Activated CD8-positive, alpha-beta T cell treated with anti-CD3 and anti-CD28 coated beads, Interleukin-2, amount 10 ng/mL, durations not matched to agents 7 days and 5 days (primary cell): ENCODE measurements at regions not wholly inside any gene's neighbourhood (a gene's known extent, or its start where the extent isn't known, plus 50 kb on each side); places are given as distances from the start of the nearest gene placed in this dataset.

Source experiments
- ATAC-seq: fragments of 150-1000 bp; cut with Tn5 transposase; one replicate; pipeline ENCODE4 v1.10.0; 2021; ENCODE audit warnings: moderate library complexity
- CTCF ChIA-PET: fragments of 350-600 bp; sonication (Branson Sonifier 250); formaldehyde crosslinking; loops from one replicate; lab custom pipeline; 2021; ENCODE audit warnings: antibody characterized with exemption; lab: Charles Lee
- POLR2A ChIA-PET: fragments of 350-600 bp; sonication (Branson Sonifier 250); formaldehyde crosslinking; loops from one replicate; lab custom pipeline; 2021; ENCODE audit warnings: antibody characterized with exemption; lab: Charles Lee
- DNase-seq: peaks from one replicate; pipeline ENCODE4 v3.0.0-alpha.2; 2020
- H3K27ac Mint-ChIP-seq: one replicate; pipeline ENCODE4 v1.8.0; 2021; ENCODE audit warnings: mild to moderate bottlenecking, mixed read lengths
- H3K27me3 Mint-ChIP-seq: one replicate; pipeline ENCODE4 v1.8.0; 2021; ENCODE audit warnings: low read depth, mixed read lengths
- H3K36me3 Mint-ChIP-seq: one replicate; pipeline ENCODE4 v1.8.0; 2021; ENCODE audit warnings: low read depth, mixed read lengths
- H3K4me1 Mint-ChIP-seq: one replicate; pipeline ENCODE4 v1.8.0; 2021; ENCODE audit warnings: low read depth, mixed read lengths
- H3K4me3 Mint-ChIP-seq: one replicate; pipeline ENCODE4 v1.8.0; 2021; ENCODE audit warnings: mild to moderate bottlenecking, mixed read lengths
- H3K9me3 Mint-ChIP-seq: one replicate; pipeline ENCODE4 v1.8.0; 2022; ENCODE audit warnings: mixed read lengths; ENCODE audit not compliant: insufficient read depth

- H3K9me3 Mint-ChIP-seq = no peaks in the 10 kb centered on the region
- peaks cover 21% of the 10 kb centered on the region for H3K4me1 Mint-ChIP-seq
- no peaks in the 10 kb centered on the region for H3K36me3 Mint-ChIP-seq
- H3K27me3 Mint-ChIP-seq = peaks cover 7% of the 10 kb centered on the region
- ChIA-PET POLR2A (no interaction called here), CTCF (interaction anchor here (0.6 kb wide), 1 partner anchor 653 kb away, joined by 3 read pairs; no protein-coding TSS in a partner anchor)
- ATAC-seq (peak; percentile 39), DNase-seq (peak; percentile 43)
- peak overlapping the region; percentile 74 for H3K27ac Mint-ChIP-seq
- no peak overlapping the region for H3K4me3 Mint-ChIP-seq
Measured at GRCh38 chr10:78541481-78542140, 507.9 kb downstream of the RPS24 start.

- Mint-ChIP-seq H3K4me1 (peaks cover 21% of the 10 kb centered on the region), H3K27ac (peak overlapping the region; percentile 74), H3K4me3 (no peak overlapping the region), H3K36me3 (no peaks in the 10 kb centered on the region), H3K27me3 (peaks cover 7% of the 10 kb centered on the region), H3K9me3 (no peaks in the 10 kb centered on the region)
- POLR2A ChIA-PET = no interaction called here
- ATAC-seq (no peak), DNase-seq (no peak)
- CTCF ChIA-PET = interaction anchor here (0.6 kb wide), 1 partner anchor 653 kb away, joined by 3 read pairs; no protein-coding TSS in a partner anchor
Measured at GRCh38 chr10:78542141-78542489, 508.5 kb downstream of the RPS24 start.

GRCh38 chr10:78542521-78542920, 508.9 kb downstream of the RPS24 start:
- Mint-ChIP-seq H3K27me3 (peaks cover 7% of the 10 kb centered on the region), H3K27ac (peak overlapping the region; percentile 74), H3K4me1 (peaks cover 21% of the 10 kb centered on the region), H3K9me3 (no peaks in the 10 kb centered on the region), H3K36me3 (no peaks in the 10 kb centered on the region), H3K4me3 (no peak overlapping the region)
- POLR2A ChIA-PET = no interaction called here
- DNase-seq = no peak
- no peak for ATAC-seq
- CTCF ChIA-PET = no interaction called here

- peaks cover 12% of the 10 kb centered on the region for H3K27me3 Mint-ChIP-seq
- no peak overlapping the region for H3K4me3 Mint-ChIP-seq
- H3K9me3 Mint-ChIP-seq = no peaks in the 10 kb centered on the region
- ChIA-PET POLR2A (no interaction called here), CTCF (no interaction called here)
- no peak overlapping the region for H3K27ac Mint-ChIP-seq
- H3K36me3 Mint-ChIP-seq = no peaks in the 10 kb centered on the region
- H3K4me1 Mint-ChIP-seq = peaks cover 21% of the 10 kb centered on the region
- no peak for DNase-seq
- no peak for ATAC-seq
Measured at GRCh38 chr10:78543031-78543748, 509.5 kb downstream of the RPS24 start.

GRCh38 chr10:78543749-78544362, 510.2 kb downstream of the RPS24 start:
- H3K27me3 Mint-ChIP-seq = peaks cover 14% of the 10 kb centered on the region
- H3K4me3 Mint-ChIP-seq = no peak overlapping the region
- peaks cover 21% of the 10 kb centered on the region for H3K4me1 Mint-ChIP-seq
- no peaks in the 10 kb centered on the region for H3K36me3 Mint-ChIP-seq
- no peaks in the 10 kb centered on the region for H3K9me3 Mint-ChIP-seq
- DNase-seq (no peak), ATAC-seq (no peak)
- CTCF ChIA-PET = no interaction called here
- POLR2A ChIA-PET = no interaction called here
- H3K27ac Mint-ChIP-seq = no peak overlapping the region

GRCh38 chr10:78544423-78545090, 510.9 kb downstream of the RPS24 start:
- H3K9me3 Mint-ChIP-seq = no peaks in the 10 kb centered on the region
- peaks cover 10% of the 10 kb centered on the region for H3K27me3 Mint-ChIP-seq
- ChIA-PET POLR2A (no interaction called here), CTCF (no interaction called here)
- ATAC-seq = no peak
- no peaks in the 10 kb centered on the region for H3K36me3 Mint-ChIP-seq
- DNase-seq = no peak
- H3K4me1 Mint-ChIP-seq = peaks cover 21% of the 10 kb centered on the region
- no peak overlapping the region for H3K4me3 Mint-ChIP-seq
- H3K27ac Mint-ChIP-seq = no peak overlapping the region

- H3K4me3 Mint-ChIP-seq = no peak overlapping the region
- CTCF ChIA-PET = no interaction called here
- H3K9me3 Mint-ChIP-seq = no peaks in the 10 kb centered on the region
- peaks cover 13% of the 10 kb centered on the region for H3K27me3 Mint-ChIP-seq
- POLR2A ChIA-PET = no interaction called here
- H3K36me3 Mint-ChIP-seq = no peaks in the 10 kb centered on the region
- DNase-seq (no peak), ATAC-seq (no peak)
- peaks cover 18% of the 10 kb centered on the region for H3K4me1 Mint-ChIP-seq
- H3K27ac Mint-ChIP-seq = no peak overlapping the region
Measured at GRCh38 chr10:78545756-78546155, 512.1 kb downstream of the RPS24 start.

- no peaks in the 10 kb centered on the region for H3K9me3 Mint-ChIP-seq
- H3K4me1 Mint-ChIP-seq = peaks cover 9% of the 10 kb centered on the region
- ChIA-PET POLR2A (no interaction called here), CTCF (no interaction called here)
- peaks cover 15% of the 10 kb centered on the region for H3K27me3 Mint-ChIP-seq
- DNase-seq (no peak), ATAC-seq (no peak)
- H3K4me3 Mint-ChIP-seq = no peak overlapping the region
- no peak overlapping the region for H3K27ac Mint-ChIP-seq
- no peaks in the 10 kb centered on the region for H3K36me3 Mint-ChIP-seq
Measured at GRCh38 chr10:78547397-78547796, 513.7 kb downstream of the RPS24 start.

- peaks cover 15% of the 10 kb centered on the region for H3K27me3 Mint-ChIP-seq
- H3K4me1 Mint-ChIP-seq = peaks cover 6% of the 10 kb centered on the region
- ChIA-PET CTCF (no interaction called here), POLR2A (no interaction called here)
- H3K36me3 Mint-ChIP-seq = no peaks in the 10 kb centered on the region
- no peaks in the 10 kb centered on the region for H3K9me3 Mint-ChIP-seq
- H3K27ac Mint-ChIP-seq = no peak overlapping the region
- no peak overlapping the region for H3K4me3 Mint-ChIP-seq
- DNase-seq (no peak), ATAC-seq (no peak)
Measured at GRCh38 chr10:78547905-78548304, 514.2 kb downstream of the RPS24 start.

GRCh38 chr10:78548369-78548768, 514.7 kb downstream of the RPS24 start:
- DNase-seq (no peak), ATAC-seq (no peak)
- POLR2A ChIA-PET = no interaction called here
- Mint-ChIP-seq H3K9me3 (no peaks in the 10 kb centered on the region), H3K4me3 (no peak overlapping the region), H3K36me3 (no peaks in the 10 kb centered on the region), H3K27ac (no peak overlapping the region), H3K27me3 (peaks cover 15% of the 10 kb centered on the region), H3K4me1 (peaks cover 6% of the 10 kb centered on the region)
- CTCF ChIA-PET = no interaction called here

- Mint-ChIP-seq H3K4me1 (peaks cover 6% of the 10 kb centered on the region), H3K4me3 (no peak overlapping the region), H3K9me3 (no peaks in the 10 kb centered on the region), H3K36me3 (no peaks in the 10 kb centered on the region), H3K27ac (no peak overlapping the region), H3K27me3 (peaks cover 15% of the 10 kb centered on the region)
- ChIA-PET CTCF (no interaction called here), POLR2A (no interaction called here)
- no peak for DNase-seq
- no peak for ATAC-seq
Measured at GRCh38 chr10:78549140-78549935, 515.7 kb downstream of the RPS24 start.
